ENCODE measurements at regions not wholly inside any gene's neighbourhood (a gene's known extent, or its start where the extent isn't known, plus 50 kb on each side); places are given as distances from the start of the nearest gene placed in this dataset.
"Not testable (repeated sequence)": the region's sequence is repeated elsewhere in the genome, so short reads cannot be mapped to it uniquely, and the experiment has no call there.

- ATAC-seq (ENCODE audit: insufficient read depth, low read depth), result no peak
- no peak for DNase-seq
- Histone ChIP-seq H3K9ac (ENCODE audit: low read depth, low read length) (no peak overlapping the region), H2AFZ (ENCODE audit: low read depth, low read length) (no peak overlapping the region), H3K27me3 (ENCODE audit: insufficient read depth, low read length, poor library complexity) (no peaks in the 10 kb centered on the region), H3K9me3 (ENCODE audit: insufficient read depth, low read length, severe bottlenecking) (no peaks in the 10 kb centered on the region), H3K79me2 (ENCODE audit: insufficient read depth, low read length) (no peaks in the 10 kb centered on the region), H3K27ac (ENCODE audit: low read length) (no peak overlapping the region), H3K4me3 (ENCODE audit: low read depth in 1 of 2, low read length in 2 of 2) (no peak overlapping the region), H4K20me1 (ENCODE audit: insufficient read depth, low read length) (no peaks in the 10 kb centered on the region), H3K4me2 (ENCODE audit: insufficient read depth, low read length) (no peak overlapping the region), H3K4me1 (ENCODE audit: insufficient read depth, low read length) (no peaks in the 10 kb centered on the region), H3K36me3 (ENCODE audit: insufficient read depth, low read length) (no peaks in the 10 kb centered on the region)
- TF ChIP-seq EZH2 (IDR thresholded peaks at IDR 0.05; ENCODE audit: borderline replicate concordance, low read depth, low read length, severe bottlenecking) (no peak), CTCF (IDR thresholded peaks at IDR 0.05; ENCODE audit: borderline replicate concordance, extremely low read depth, low read length, poor library complexity, severe bottlenecking) (no peak)
Observed at GRCh38 chr2:21890716-21891115, 766.9 kb downstream of the TDRD15 start.

GRCh38 chr2:21891191-21891590 lies 767.4 kb downstream of the TDRD15 start:
- Histone ChIP-seq H3K27me3 (ENCODE audit: insufficient read depth, low read length, poor library complexity) (no peaks in the 10 kb centered on the region), H3K79me2 (ENCODE audit: insufficient read depth, low read length) (no peaks in the 10 kb centered on the region), H3K4me1 (ENCODE audit: insufficient read depth, low read length) (no peaks in the 10 kb centered on the region), H3K36me3 (ENCODE audit: insufficient read depth, low read length) (no peaks in the 10 kb centered on the region), H4K20me1 (ENCODE audit: insufficient read depth, low read length) (no peaks in the 10 kb centered on the region), H3K9ac (ENCODE audit: low read depth, low read length) (no peak overlapping the region), H3K27ac (ENCODE audit: low read length) (no peak overlapping the region), H3K4me2 (ENCODE audit: insufficient read depth, low read length) (no peak overlapping the region), H2AFZ (ENCODE audit: low read depth, low read length) (no peak overlapping the region), H3K4me3 (ENCODE audit: low read depth in 1 of 2, low read length in 2 of 2) (no peak overlapping the region), H3K9me3 (ENCODE audit: insufficient read depth, low read length, severe bottlenecking) (no peaks in the 10 kb centered on the region)
- TF ChIP-seq CTCF (IDR thresholded peaks at IDR 0.05; ENCODE audit: borderline replicate concordance, extremely low read depth, low read length, poor library complexity, severe bottlenecking), result no peak
- no peak for TF ChIP-seq EZH2 (IDR thresholded peaks at IDR 0.05; ENCODE audit: borderline replicate concordance, low read depth, low read length, severe bottlenecking)
- DNase-seq, result no peak
- ATAC-seq (ENCODE audit: insufficient read depth, low read depth), result no peak

- Histone ChIP-seq H3K79me2 (ENCODE audit: insufficient read depth, low read length) (no peaks in the 10 kb centered on the region), H3K27me3 (ENCODE audit: insufficient read depth, low read length, poor library complexity) (no peaks in the 10 kb centered on the region), H3K27ac (ENCODE audit: low read length) (no peak overlapping the region), H3K9me3 (ENCODE audit: insufficient read depth, low read length, severe bottlenecking) (no peaks in the 10 kb centered on the region), H3K9ac (ENCODE audit: low read depth, low read length) (no peak overlapping the region), H3K4me2 (ENCODE audit: insufficient read depth, low read length) (no peak overlapping the region), H3K4me3 (ENCODE audit: low read depth in 1 of 2, low read length in 2 of 2) (no peak overlapping the region), H2AFZ (ENCODE audit: low read depth, low read length) (no peak overlapping the region), H3K4me1 (ENCODE audit: insufficient read depth, low read length) (no peaks in the 10 kb centered on the region), H3K36me3 (ENCODE audit: insufficient read depth, low read length) (no peaks in the 10 kb centered on the region), H4K20me1 (ENCODE audit: insufficient read depth, low read length) (no peaks in the 10 kb centered on the region)
- DNase-seq (no peak), ATAC-seq (ENCODE audit: insufficient read depth, low read depth) (no peak)
- no peak for TF ChIP-seq EZH2 (IDR thresholded peaks at IDR 0.05; ENCODE audit: borderline replicate concordance, low read depth, low read length, severe bottlenecking)
- TF ChIP-seq CTCF (IDR thresholded peaks at IDR 0.05; ENCODE audit: borderline replicate concordance, extremely low read depth, low read length, poor library complexity, severe bottlenecking), result no peak
Observed at GRCh38 chr2:21892140-21892539, 768.4 kb downstream of the TDRD15 start.

GRCh38 chr2:21895200-21895599 lies 771.4 kb downstream of the TDRD15 start:
- Histone ChIP-seq H3K4me3 (ENCODE audit: low read depth in 1 of 2, low read length in 2 of 2) (no peak overlapping the region), H3K4me2 (ENCODE audit: insufficient read depth, low read length) (no peak overlapping the region), H3K9me3 (ENCODE audit: insufficient read depth, low read length, severe bottlenecking) (no peaks in the 10 kb centered on the region), H2AFZ (ENCODE audit: low read depth, low read length) (no peak overlapping the region), H3K79me2 (ENCODE audit: insufficient read depth, low read length) (no peaks in the 10 kb centered on the region), H4K20me1 (ENCODE audit: insufficient read depth, low read length) (no peaks in the 10 kb centered on the region), H3K27me3 (ENCODE audit: insufficient read depth, low read length, poor library complexity) (no peaks in the 10 kb centered on the region), H3K9ac (ENCODE audit: low read depth, low read length) (no peak overlapping the region), H3K4me1 (ENCODE audit: insufficient read depth, low read length) (no peaks in the 10 kb centered on the region), H3K36me3 (ENCODE audit: insufficient read depth, low read length) (no peaks in the 10 kb centered on the region), H3K27ac (ENCODE audit: low read length) (no peak overlapping the region)
- TF ChIP-seq EZH2 (IDR thresholded peaks at IDR 0.05; ENCODE audit: borderline replicate concordance, low read depth, low read length, severe bottlenecking) (no peak), CTCF (IDR thresholded peaks at IDR 0.05; ENCODE audit: borderline replicate concordance, extremely low read depth, low read length, poor library complexity, severe bottlenecking) (no peak)
- ATAC-seq (ENCODE audit: insufficient read depth, low read depth), result no peak
- DNase-seq, result no peak

GRCh38 chr2:21908712-21909380 lies 785.1 kb downstream of the TDRD15 start:
- not testable (repeated sequence) for H4K20me1 ChIP-seq (ENCODE audit: insufficient read depth, low read length); H3K9ac ChIP-seq (ENCODE audit: low read depth, low read length); H3K4me2 ChIP-seq (ENCODE audit: insufficient read depth, low read length); H3K4me3 ChIP-seq (ENCODE audit: low read depth in 1 of 2, low read length in 2 of 2); H3K79me2 ChIP-seq (ENCODE audit: insufficient read depth, low read length); H3K27ac ChIP-seq (ENCODE audit: low read length); H3K9me3 ChIP-seq (ENCODE audit: insufficient read depth, low read length, severe bottlenecking); ATAC-seq (ENCODE audit: insufficient read depth, low read depth); H3K36me3 ChIP-seq (ENCODE audit: insufficient read depth, low read length); H3K27me3 ChIP-seq (ENCODE audit: insufficient read depth, low read length, poor library complexity); H2AFZ ChIP-seq (ENCODE audit: low read depth, low read length); DNase-seq; H3K4me1 ChIP-seq (ENCODE audit: insufficient read depth, low read length)

All from DND-41 (cell line).